ENCODE measurements at regions not wholly inside any gene's neighbourhood (a gene's known extent, or its start where the extent isn't known, plus 50 kb on each side); places are given as distances from the start of the nearest gene placed in this dataset.

- no peak for TF ChIP-seq CTCF (IDR thresholded peaks at IDR 0.05; ENCODE audit: extremely low read depth, insufficient read depth, missing control alignments)
- no peak for DNase-seq (ENCODE audit: low spot score)
- in situ Hi-C loops (cut with MboI; ENCODE audit: low pct_unique_long_range_greater_than_20kb, low sequenced_read_pairs, unreplicated experiment): no loop called here
Observed at GRCh38 chr17:21530841-21531240, 154.7 kb downstream of the KCNJ12 start.

GRCh38 chr17:21532763-21533385 lies 156.7 kb downstream of the KCNJ12 start:
- no peak for DNase-seq (ENCODE audit: low spot score)
- in situ Hi-C loops (cut with MboI; ENCODE audit: low pct_unique_long_range_greater_than_20kb, low sequenced_read_pairs, unreplicated experiment): no loop called here
- TF ChIP-seq CTCF (IDR thresholded peaks at IDR 0.05; ENCODE audit: extremely low read depth, insufficient read depth, missing control alignments): no peak

GRCh38 chr17:21535686-21536375 lies 156.5 kb upstream of the KCNJ18 start:
- TF ChIP-seq CTCF (IDR thresholded peaks at IDR 0.05; ENCODE audit: extremely low read depth, insufficient read depth, missing control alignments): no peak
- in situ Hi-C loops (cut with MboI; ENCODE audit: low pct_unique_long_range_greater_than_20kb, low sequenced_read_pairs, unreplicated experiment): no loop called here

GRCh38 chr17:21537302-21537701 lies 155.0 kb upstream of the KCNJ18 start:
- TF ChIP-seq CTCF (IDR thresholded peaks at IDR 0.05; ENCODE audit: extremely low read depth, insufficient read depth, missing control alignments): no peak
- in situ Hi-C loops (cut with MboI; ENCODE audit: low pct_unique_long_range_greater_than_20kb, low sequenced_read_pairs, unreplicated experiment): no loop called here
- no peak for DNase-seq (ENCODE audit: low spot score)

More at GRCh38 chr17:21535686-21536375, 156.5 kb upstream of the KCNJ18 start:
- DNase-seq (ENCODE audit: low spot score): no peak

- TF ChIP-seq CTCF (IDR thresholded peaks at IDR 0.05; ENCODE audit: extremely low read depth, insufficient read depth, missing control alignments): no peak
- in situ Hi-C loops (cut with MboI; ENCODE audit: low pct_unique_long_range_greater_than_20kb, low sequenced_read_pairs, unreplicated experiment): no loop called here
- no peak for DNase-seq (ENCODE audit: low spot score)
Observed at GRCh38 chr17:21538615-21539014, 153.7 kb upstream of the KCNJ18 start.

GRCh38 chr17:21539146-21539545 lies 153.2 kb upstream of the KCNJ18 start:
- in situ Hi-C loops (cut with MboI; ENCODE audit: low pct_unique_long_range_greater_than_20kb, low sequenced_read_pairs, unreplicated experiment): no loop called here
- TF ChIP-seq CTCF (IDR thresholded peaks at IDR 0.05; ENCODE audit: extremely low read depth, insufficient read depth, missing control alignments): no peak
- DNase-seq (ENCODE audit: low spot score): no peak

All from GM13977 (cell line).